HL-60 (cell line): ENCODE measurements at regions not wholly inside any gene's neighbourhood (a gene's known extent, or its start where the extent isn't known, plus 50 kb on each side); places are given as distances from the start of the nearest gene placed in this dataset.

Experiments
- DNase-seq, 2 experiments: peaks; one replicate each; pipeline ENCODE4 v3.0.0-alpha.2; 2010 to 2020; ENCODE audit warnings: low read depth in 1 of 2, low spot score in 1 of 2
- H3K27ac ChIP-seq: fragments of 250-450 bp; sonication (Bioruptor Pico); replicated peaks from 2 replicates; pipeline ENCODE4 v1.5.1; 2020; ENCODE audit warnings: mild to moderate bottlenecking, moderate library complexity
- H3K27me3 ChIP-seq: fragments of 250-450 bp; sonication (Bioruptor Pico); 2 replicates; pipeline ENCODE4 v1.5.1; 2021; ENCODE audit warnings: mild to moderate bottlenecking, moderate library complexity; ENCODE audit not compliant: insufficient read depth, poor library complexity, severe bottlenecking
- H3K4me3 ChIP-seq: replicated peaks from 2 replicates; pipeline ENCODE4 v1.5.1; 2011; ENCODE audit warnings: mild to moderate bottlenecking, control low read depth, low read length; ENCODE audit not compliant: insufficient read depth
- CTCF ChIP-seq: IDR thresholded peaks from one replicate; pipeline ENCODE4 v1.5.1; 2011; ENCODE audit warnings: low read length, control low read depth, inconsistent platforms; ENCODE audit not compliant: insufficient read depth
- GABPA ChIP-seq: IDR thresholded peaks from 2 replicates; pipeline ENCODE4 v1.6.1; 2012; ENCODE audit warnings: low read depth
- POLR2AphosphoS5 ChIP-seq: IDR thresholded peaks from 2 replicates; pipeline ENCODE4 v1.6.1; 2012; ENCODE audit warnings: low read depth
- REST ChIP-seq: IDR thresholded peaks from 2 replicates; pipeline ENCODE4 v1.6.1; 2012; ENCODE audit warnings: low read depth; ENCODE audit not compliant: insufficient replicate concordance
- SPI1 ChIP-seq: IDR thresholded peaks from 2 replicates; pipeline ENCODE4 v1.6.1; 2012; ENCODE audit warnings: low read depth, mild to moderate bottlenecking, borderline replicate concordance

GRCh38 chr6:159376516-159377158 is 207.4 kb downstream of the FNDC1 start:
- H3K27me3 ChIP-seq: no peaks in the 10 kb centered on the region
- no peak for DNase-seq
- no peak overlapping the region for H3K4me3 ChIP-seq
- TF ChIP-seq SPI1 (no peak), POLR2AphosphoS5 (no peak), REST (no peak), GABPA (no peak), CTCF (no peak)
- no peak overlapping the region for H3K27ac ChIP-seq

- Histone ChIP-seq H3K27ac (no peak overlapping the region), H3K4me3 (no peak overlapping the region), H3K27me3 (no peaks in the 10 kb centered on the region)
- TF ChIP-seq REST (no peak), SPI1 (no peak), CTCF (no peak), POLR2AphosphoS5 (no peak), GABPA (no peak)
- DNase-seq: no peak
Observed at GRCh38 chr6:159375014-159375413, 205.8 kb downstream of the FNDC1 start.

GRCh38 chr6:159373670-159374069 is 204.5 kb downstream of the FNDC1 start:
- Histone ChIP-seq H3K27ac (no peak overlapping the region), H3K27me3 (no peaks in the 10 kb centered on the region), H3K4me3 (no peak overlapping the region)
- DNase-seq: no peak
- no peak for TF ChIP-seq SPI1
- no peak for TF ChIP-seq GABPA

- Histone ChIP-seq H3K27ac (no peak overlapping the region), H3K27me3 (no peaks in the 10 kb centered on the region), H3K4me3 (no peak overlapping the region)
- TF ChIP-seq GABPA (no peak), SPI1 (no peak), REST (no peak), POLR2AphosphoS5 (no peak), CTCF (no peak)
- no peak for DNase-seq
Observed at GRCh38 chr6:159372333-159372732, 203.1 kb downstream of the FNDC1 start.
